ELF-1 (cell line): ENCODE measurements at regions not wholly inside any gene's neighbourhood (a gene's known extent, or its start where the extent isn't known, plus 50 kb on each side); places are given as distances from the start of the nearest gene placed in this dataset.
A peak's percentile ranks its signal among the peaks of the same experiment; 100 is the strongest.

ENCODE experiments used
- DNase-seq: peaks from one replicate; pipeline ENCODE4 v3.0.0-alpha.2; 2016; ENCODE audit warnings: low read depth, low spot score

GRCh38 chr1:55376897-55377296 is 161.7 kb upstream of the USP24 start:
- DNase-seq: no peak

- peak; percentile 21 for DNase-seq
Measured at GRCh38 chr1:55375617-55376258, 160.6 kb upstream of the USP24 start.

- DNase-seq: no peak
Measured at GRCh38 chr1:55374801-55375616, 159.8 kb upstream of the USP24 start.

- no peak for DNase-seq
Measured at GRCh38 chr1:55374216-55374615, 159.1 kb upstream of the USP24 start.

GRCh38 chr1:55369474-55369873 is 154.3 kb upstream of the USP24 start:
- no peak for DNase-seq

- DNase-seq: no peak
Measured at GRCh38 chr1:55368698-55369097, 153.5 kb upstream of the USP24 start.

- DNase-seq: no peak
Measured at GRCh38 chr1:55367273-55367672, 152.1 kb upstream of the USP24 start.

- DNase-seq: no peak
Measured at GRCh38 chr1:55364216-55364615, 149.1 kb upstream of the USP24 start.

GRCh38 chr1:55363268-55363667 is 148.1 kb upstream of the USP24 start:
- no peak for DNase-seq

GRCh38 chr1:55362558-55362957 is 147.4 kb upstream of the USP24 start:
- no peak for DNase-seq

GRCh38 chr1:55359611-55360010 is 144.4 kb upstream of the USP24 start:
- DNase-seq: no peak

GRCh38 chr1:55358581-55358980 is 143.4 kb upstream of the USP24 start:
- no peak for DNase-seq

- no peak for DNase-seq
Measured at GRCh38 chr1:55355549-55355948, 140.4 kb upstream of the USP24 start.

- DNase-seq: no peak
Measured at GRCh38 chr1:55353707-55354620, 138.8 kb upstream of the USP24 start.

GRCh38 chr1:55352811-55353180 is 137.6 kb upstream of the USP24 start:
- no peak for DNase-seq

GRCh38 chr1:55352080-55352810 is 137.1 kb upstream of the USP24 start:
- DNase-seq: no peak

- DNase-seq: no peak
Measured at GRCh38 chr1:55348356-55348755, 133.2 kb upstream of the USP24 start.

- DNase-seq: no peak
Measured at GRCh38 chr1:55347866-55348265, 132.7 kb upstream of the USP24 start.

- DNase-seq: no peak
Measured at GRCh38 chr1:55347041-55347440, 131.9 kb upstream of the USP24 start.

- DNase-seq: no peak
Measured at GRCh38 chr1:55346586-55346985, 131.4 kb upstream of the USP24 start.

GRCh38 chr1:55339681-55340080 is 124.5 kb upstream of the USP24 start:
- no peak for DNase-seq

- DNase-seq: no peak
Measured at GRCh38 chr1:55338448-55338820, 123.3 kb upstream of the USP24 start.
